BE2C (cell line): ENCODE measurements at regions not wholly inside any gene's neighbourhood (a gene's known extent, or its start where the extent isn't known, plus 50 kb on each side); places are given as distances from the start of the nearest gene placed in this dataset.

Experiments used
- DNase-seq: peaks from one replicate; pipeline ENCODE4 v3.0.0-alpha.2; 2020
- H3K27me3 ChIP-seq: fragments of 250-450 bp; sonication (Bioruptor Pico); 2 replicates; pipeline ENCODE4 v1.5.1; 2020; ENCODE audit warnings: mild to moderate bottlenecking
- H3K36me3 ChIP-seq: fragments of 250-450 bp; sonication (Bioruptor Pico); 2 replicates; pipeline ENCODE4 v1.5.1; 2020; ENCODE audit warnings: mild to moderate bottlenecking
- H3K4me1 ChIP-seq: fragments of 250-450 bp; sonication (Bioruptor Pico); 2 replicates; pipeline ENCODE4 v1.5.1; 2020
- H3K4me3 ChIP-seq: 2 replicates; pipeline ENCODE4 v1.5.1; 2011; ENCODE audit warnings: low read depth, low read length
- H3K9me3 ChIP-seq: fragments of 250-450 bp; sonication (Bioruptor Pico); 2 replicates; pipeline ENCODE4 v1.5.1; 2020
- CTCF ChIP-seq: IDR thresholded peaks from 2 replicates; pipeline ENCODE4 v1.5.1; 2012; ENCODE audit warnings: mild to moderate bottlenecking, low read depth, low read length

- Histone ChIP-seq H3K36me3 (no peaks in the 10 kb centered on the region), H3K9me3 (no peaks in the 10 kb centered on the region)
Measured at GRCh38 chr1:87632232-87632631, 303.6 kb downstream of the LMO4 start.

GRCh38 chr1:87636198-87636892 is 307.7 kb downstream of the LMO4 start:
- Histone ChIP-seq H3K9me3 (no peaks in the 10 kb centered on the region), H3K36me3 (no peaks in the 10 kb centered on the region), H3K4me1 (no peaks in the 10 kb centered on the region), H3K4me3 (no peak overlapping the region), H3K27me3 (no peaks in the 10 kb centered on the region)
- TF ChIP-seq CTCF, result no peak
- no peak for DNase-seq

More at GRCh38 chr1:87632232-87632631, 303.6 kb downstream of the LMO4 start:
- Histone ChIP-seq H3K4me3 (no peak overlapping the region), H3K4me1 (no peaks in the 10 kb centered on the region), H3K27me3 (no peaks in the 10 kb centered on the region)
- no peak for TF ChIP-seq CTCF
- no peak for DNase-seq

- H3K36me3 ChIP-seq, result no peaks in the 10 kb centered on the region
- no peaks in the 10 kb centered on the region for H3K4me1 ChIP-seq
- H3K9me3 ChIP-seq, result no peaks in the 10 kb centered on the region
- H3K4me3 ChIP-seq, result no peak overlapping the region
- H3K27me3 ChIP-seq, result no peaks in the 10 kb centered on the region
- TF ChIP-seq CTCF, result no peak
- DNase-seq, result no peak
Measured at GRCh38 chr1:87638636-87639035, 310.0 kb downstream of the LMO4 start.

- no peak for DNase-seq
- no peak for TF ChIP-seq CTCF
- H3K4me1 ChIP-seq, result no peaks in the 10 kb centered on the region
- no peaks in the 10 kb centered on the region for H3K36me3 ChIP-seq
- no peak overlapping the region for H3K4me3 ChIP-seq
- no peaks in the 10 kb centered on the region for H3K27me3 ChIP-seq
- no peaks in the 10 kb centered on the region for H3K9me3 ChIP-seq
Measured at GRCh38 chr1:87641996-87642395, 313.3 kb downstream of the LMO4 start.

GRCh38 chr1:87642581-87643221 is 314.0 kb downstream of the LMO4 start:
- peak; percentile 11 for DNase-seq
- TF ChIP-seq CTCF, result no peak

GRCh38 chr1:87644033-87644578 is 315.4 kb downstream of the LMO4 start:
- Histone ChIP-seq H3K9me3 (no peaks in the 10 kb centered on the region), H3K4me1 (no peaks in the 10 kb centered on the region), H3K4me3 (no peak overlapping the region), H3K36me3 (no peaks in the 10 kb centered on the region), H3K27me3 (no peaks in the 10 kb centered on the region)
- no peak for DNase-seq
- TF ChIP-seq CTCF, result no peak

More at GRCh38 chr1:87642581-87643221, 314.0 kb downstream of the LMO4 start:
- Histone ChIP-seq H3K27me3 (no peaks in the 10 kb centered on the region), H3K36me3 (no peaks in the 10 kb centered on the region), H3K4me1 (no peaks in the 10 kb centered on the region), H3K9me3 (no peaks in the 10 kb centered on the region), H3K4me3 (no peak overlapping the region)
